Liver (tissue), 3 donors: ENCODE measurements at regions not wholly inside any gene's neighbourhood (a gene's known extent, or its start where the extent isn't known, plus 50 kb on each side); places are given as distances from the start of the nearest gene placed in this dataset.

Source experiments
- ATF3 ChIP-seq: IDR thresholded peaks from 2 replicates; pipeline ENCODE4 v1.6.1; 2016; ENCODE audit warnings: antibody characterized with exemption
- CTCF ChIP-seq: fragments of 150-350 bp; IDR thresholded peaks from 2 replicates; pipeline ENCODE4 v1.5.1; 2017; ENCODE audit warnings: improper control_type of control experiment, low read depth, low read length; ENCODE audit not compliant: missing input control
- GABPA ChIP-seq, 2 donors: IDR thresholded peaks in 1 of 2; conservative IDR thresholded peaks in 1 of 2; 2 replicates each; pipeline ENCODE4 v1.6.1; 2016; ENCODE audit warnings: antibody characterized with exemption in 2 of 2, mild to moderate bottlenecking in 1 of 2, moderate library complexity in 1 of 2
- JUND ChIP-seq, 2 donors: IDR thresholded peaks; 2 replicates each; pipeline ENCODE4 v1.6.1; 2016; ENCODE audit warnings: antibody characterized with exemption in 2 of 2
- SP1 ChIP-seq: IDR thresholded peaks from 2 replicates; pipeline ENCODE4 v1.6.1; 2018; ENCODE audit warnings: antibody characterized with exemption, mild to moderate bottlenecking
- TAF1 ChIP-seq: conservative IDR thresholded peaks from 2 replicates; pipeline ENCODE4 v1.6.1; 2016; ENCODE audit warnings: antibody characterized with exemption, mild to moderate bottlenecking
- YY1 ChIP-seq: IDR thresholded peaks from 2 replicates; pipeline ENCODE4 v1.6.1; 2016; ENCODE audit warnings: antibody characterized with exemption, mild to moderate bottlenecking
- ZBTB33 ChIP-seq: IDR thresholded peaks from 2 replicates; pipeline ENCODE4 v1.6.1; 2016; ENCODE audit warnings: antibody characterized with exemption
- donor health status: healthy.
- donor health status: healthy.

- TF ChIP-seq JUND (IDR thresholded peaks at IDR 0.05) (no peak), CTCF (no peak), SP1 (no peak), ATF3 (no peak), ZBTB33 (no peak), YY1 (no peak), TAF1 (no peak), GABPA (IDR thresholded peaks at IDR 0.05 in 1 of 2, conservative IDR thresholded peaks at IDR 0.05 in 1 of 2) (no peak)
Observed at GRCh38 chr2:58572731-58573130, 331.6 kb upstream of the FANCL start.
